Pancreas (tissue), 10 donors: ENCODE measurements at regions not wholly inside any gene's neighbourhood (a gene's known extent, or its start where the extent isn't known, plus 50 kb on each side); places are given as distances from the start of the nearest gene placed in this dataset.

Source experiments
- ATAC-seq, 4 donors: fragments of 200-7000 bp; cut with Tn5 transposase; one replicate each; pipeline versions ENCODE4 v1.8.0 to v1.9.1; 2020; ENCODE audit warnings: mild to moderate bottlenecking in 4 of 4, moderate library complexity in 4 of 4
- DNase-seq, 6 donors: peaks; one replicate each; pipeline ENCODE4 v3.0.0-alpha.2; 2020
- FAIRE-seq: peaks from 2 replicates; lab custom pipeline; 2012; peaks lifted over from hg19 to GRCh38; lab: Jason Lieb, UNC
- H3K27ac ChIP-seq, 4 donors: fragments of 200-600 bp; sonication (generic); 1 replicate in 3 of 4; 2 replicates in 1 of 4; pipeline versions ENCODE4 v1.5.0 to v1.8.0; 2020
- H3K27me3 ChIP-seq, 4 donors: fragments of 200-600 bp; one replicate each; pipeline ENCODE4 v1.8.0; 2021
- H3K36me3 ChIP-seq, 3 donors: fragments of 200-600 bp; sonication (generic) in 1 of 3; one replicate each; pipeline versions ENCODE4 v1.5.0 to v1.8.0; 2020 to 2021
- H3K4me1 ChIP-seq, 3 donors: fragments of 200-600 bp; one replicate each; pipeline ENCODE4 v1.8.0; 2021
- H3K4me3 ChIP-seq, 4 donors: fragments of 200-600 bp; sonication (generic) in 2 of 4; one replicate each; pipeline versions ENCODE4 v1.5.0 to v1.8.0; 2020 to 2021
- H3K9me3 ChIP-seq, 4 donors: fragments of 200-600 bp; one replicate each; pipeline ENCODE4 v1.8.0; 2021
- CTCF ChIP-seq, 4 donors: fragments of 200-600 bp; sonication (generic) in 3 of 4; IDR thresholded peaks; one replicate each; pipeline versions ENCODE4 v1.5.0 to v1.8.0; 2021; ENCODE audit warnings: antibody characterized with exemption in 4 of 4
- WGBS, 2 donors: extraction: QIAGEN DNeasy Blood & Tissue Kit; methylation state at CpG; one replicate each; pipeline ENCODE4 v1.1.7; 2013; 5-methylcytosine and 5-hydroxymethylcytosine counted together
- intact Hi-C, 3 donors: fragments of 100-400 bp; cut with DNase I; formaldehyde crosslinking; loops; one replicate each; pipeline versions ENCODE4 v1.11.1 to v1.14.2; 2022
- donor health status: healthy with polysubstance abuse.
- donor health status: DM: no; HTN: no; CAD: no; lungs with moderate emphysema.
- donor health status: DM: no; HTN: no; CAD: no.
- donor health status: control.
- donor health status: control.
- donor health status: Bipolar disorder and iron deficiency.
- donor health status: DM: yes; HTN: yes; CAD: no.
- donor health status: DM: no; HTN: no; CAD: no.
- donor health status: DM: no; HTN: no; CAD: no.
- donor health status: DM: yes; HTN: yes; CAD: no.

- no peaks in the 10 kb centered on the region for H3K4me1 ChIP-seq
- H3K27me3 ChIP-seq, result no peaks in the 10 kb centered on the region
- WGBS, 2 donors, result 85 to 90% methylated on average over 4 of the region's 4 CpGs
- H3K36me3 ChIP-seq, result no peaks in the 10 kb centered on the region
- no peaks in the 10 kb centered on the region for H3K9me3 ChIP-seq
- no peak for ATAC-seq
- DNase-seq, result no peak
- no peak overlapping the region for H3K4me3 ChIP-seq
- TF ChIP-seq CTCF (IDR thresholded peaks at IDR 0.05), result no peak
- FAIRE-seq, result no peak
- H3K27ac ChIP-seq, result no peak overlapping the region
- intact Hi-C loops, result no loop called here
These were observed 282.1 kb downstream of the ARHGAP12 start for GRCh38 chr10:31646519-31646918.

DNA sequence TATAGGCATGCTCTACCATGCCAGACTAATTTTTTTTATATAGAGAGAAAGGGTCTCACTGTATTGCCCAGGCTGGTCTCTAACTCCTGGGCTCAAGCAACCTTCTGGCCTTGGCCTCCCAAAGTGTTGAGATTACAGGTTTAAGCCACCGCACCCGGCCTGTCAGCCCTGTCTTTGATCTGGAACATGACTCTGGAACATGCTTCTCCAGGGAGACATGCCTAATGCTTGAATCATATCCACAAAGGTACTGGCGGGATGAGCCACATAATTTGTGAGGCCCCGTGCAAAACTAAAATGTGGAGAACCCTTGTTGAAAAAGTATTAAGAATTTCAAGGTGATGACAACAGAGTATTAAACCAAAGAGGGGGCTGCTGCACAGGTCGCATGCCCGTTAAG, 282.8 kb downstream of the ARHGAP12 start:
- H3K4me3 ChIP-seq, result no peak overlapping the region
- no peaks in the 10 kb centered on the region for H3K36me3 ChIP-seq
- intact Hi-C loops, result no loop called here
- ATAC-seq (no peak), FAIRE-seq (no peak), DNase-seq (no peak)
- no peak overlapping the region for H3K27ac ChIP-seq
- no peaks in the 10 kb centered on the region for H3K4me1 ChIP-seq
- WGBS, 2 donors, result 73 to 83% methylated on average over 6 of the region's 6 CpGs
- no peaks in the 10 kb centered on the region for H3K27me3 ChIP-seq
- no peak for TF ChIP-seq CTCF (IDR thresholded peaks at IDR 0.05)
- H3K9me3 ChIP-seq, result no peaks in the 10 kb centered on the region

DNA sequence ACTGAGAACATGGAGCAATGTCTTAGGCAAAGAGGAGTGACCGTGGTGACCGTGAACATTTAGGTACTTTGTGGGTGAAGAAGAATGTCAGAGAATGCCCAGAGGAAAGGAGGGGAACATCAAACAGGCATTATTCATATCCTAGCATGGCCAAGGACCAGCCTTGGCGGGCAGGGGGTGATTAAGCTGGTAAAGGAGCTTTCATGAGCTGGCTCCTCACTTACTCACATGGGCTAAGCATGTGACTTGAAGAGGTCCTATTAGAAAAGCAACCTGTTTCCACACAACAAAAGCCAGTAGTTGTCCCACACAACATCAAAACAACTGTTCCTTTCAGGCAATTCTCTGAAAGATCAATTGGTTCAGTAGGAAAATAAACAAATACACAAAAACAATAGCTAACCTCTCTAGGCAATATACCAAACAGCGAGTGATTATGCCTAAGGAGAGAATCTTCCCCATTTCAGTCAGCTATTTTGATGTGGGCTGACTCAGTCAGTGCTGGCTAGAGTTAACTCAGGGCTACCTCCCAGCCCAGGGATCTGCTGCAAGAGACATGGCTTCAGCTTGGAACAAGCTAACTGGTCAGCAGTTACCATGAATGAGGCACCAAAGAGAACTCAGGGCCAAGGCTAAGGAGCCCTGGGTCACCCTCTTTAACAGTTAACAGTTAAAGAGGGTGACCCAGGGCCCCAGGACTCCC, 283.5 kb downstream of the ARHGAP12 start:
- 81 to 93% methylated on average over 4 of the region's 4 CpGs for WGBS, 2 donors
- DNase-seq (no peak), FAIRE-seq (no peak), ATAC-seq (no peak)
- intact Hi-C loops, result no loop called here
- Histone ChIP-seq H3K9me3 (no peaks in the 10 kb centered on the region), H3K27me3 (no peaks in the 10 kb centered on the region), H3K4me3 (no peak overlapping the region), H3K4me1 (no peaks in the 10 kb centered on the region), H3K27ac (no peak overlapping the region), H3K36me3 (no peaks in the 10 kb centered on the region)
- no peak for TF ChIP-seq CTCF (IDR thresholded peaks at IDR 0.05)

DNA sequence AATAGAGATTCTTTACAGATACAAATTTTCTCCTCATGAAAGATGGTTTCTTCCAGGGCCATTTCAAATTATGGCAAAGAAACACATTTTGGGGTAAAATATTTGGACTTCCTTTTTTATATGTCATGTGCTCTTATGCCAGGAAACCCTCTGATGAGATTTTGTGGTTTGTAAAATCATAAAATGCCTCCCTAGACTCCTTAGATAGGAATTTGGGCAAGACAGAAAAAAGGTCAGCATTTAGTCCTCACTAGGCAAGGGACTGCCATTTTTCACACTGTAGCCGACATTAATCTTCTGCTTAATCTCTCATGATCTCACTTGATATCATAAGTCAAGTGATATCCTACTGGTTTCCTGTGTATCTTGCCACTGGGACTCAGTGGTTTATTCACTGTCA, 286.4 kb downstream of the ARHGAP12 start:
- ATAC-seq (no peak), FAIRE-seq (no peak), DNase-seq (no peak)
- no peaks in the 10 kb centered on the region for H3K36me3 ChIP-seq
- WGBS, 2 donors, result 81 to 92% methylated on average over 1 of the region's 1 CpG
- H3K27ac ChIP-seq, result no peak overlapping the region
- H3K27me3 ChIP-seq, result no peaks in the 10 kb centered on the region
- no peaks in the 10 kb centered on the region for H3K4me1 ChIP-seq
- intact Hi-C loops, result no loop called here
- no peaks in the 10 kb centered on the region for H3K9me3 ChIP-seq
- no peak for TF ChIP-seq CTCF (IDR thresholded peaks at IDR 0.05)
- no peak overlapping the region for H3K4me3 ChIP-seq

DNA sequence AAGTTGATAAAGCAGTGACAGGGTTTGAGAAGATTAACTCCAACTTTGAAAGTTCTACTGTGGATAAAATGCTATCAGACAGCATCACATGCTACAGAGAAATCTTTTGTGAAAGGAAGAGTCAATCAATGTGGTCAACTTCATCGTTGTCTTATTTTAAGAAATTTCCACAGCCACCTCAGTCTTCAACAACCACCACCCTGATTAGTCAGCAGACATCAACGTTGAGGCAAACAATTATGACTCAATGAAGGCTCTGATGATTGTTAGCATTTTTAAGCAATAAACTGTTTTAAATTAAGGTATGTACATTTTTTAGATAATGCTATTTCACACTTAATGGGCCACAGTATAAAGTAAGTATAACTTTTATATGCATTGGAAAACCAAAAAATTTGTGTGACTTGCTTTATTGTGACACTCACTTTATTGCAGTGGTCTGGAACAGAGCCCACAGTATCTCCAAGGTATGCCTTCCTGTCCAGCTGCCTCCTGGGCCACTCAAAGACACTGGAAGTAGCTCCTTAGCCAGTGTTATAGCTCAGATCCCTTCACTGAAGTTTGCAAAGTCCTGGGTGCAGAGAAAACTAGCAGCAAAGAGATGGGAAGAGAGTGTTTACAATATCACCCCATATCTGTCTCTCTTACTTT, 293.1 kb downstream of the ARHGAP12 start:
- intact Hi-C loops, result no loop called here
- WGBS, 2 donors, result 41 to 43% methylated on average over 2 of the region's 2 CpGs
- no peak for ATAC-seq
- Histone ChIP-seq H3K4me1 (no peaks in the 10 kb centered on the region), H3K4me3 (no peak overlapping the region), H3K36me3 (no peaks in the 10 kb centered on the region), H3K27ac (no peak overlapping the region), H3K27me3 (no peaks in the 10 kb centered on the region), H3K9me3 (no peaks in the 10 kb centered on the region)
- no peak for FAIRE-seq
- DNase-seq, result no peak
- no peak for TF ChIP-seq CTCF (IDR thresholded peaks at IDR 0.05)
